DOHH2 (cell line): ENCODE measurements at regions not wholly inside any gene's neighbourhood (a gene's known extent, or its start where the extent isn't known, plus 50 kb on each side); places are given as distances from the start of the nearest gene placed in this dataset.

Source experiments
- H3F3A ChIP-seq: fragments of 200-600 bp; sonication (generic), shearing (Covaris generic); 2 replicates; pipeline ENCODE4 v1.6.0; 2016; ENCODE audit warnings: antibody characterized with exemption, mild to moderate bottlenecking; ENCODE audit not compliant: control insufficient read depth, insufficient read depth
- H3K27ac ChIP-seq: fragments of 200-600 bp; sonication (generic); 2 replicates; pipeline ENCODE4 v1.5.1; 2014; ENCODE audit warnings: low read depth, mild to moderate bottlenecking, low read length, moderate library complexity
- H3K27me3 ChIP-seq: fragments of 200-600 bp; sonication (generic); 2 replicates; pipeline ENCODE4 v1.6.1; 2014; ENCODE audit warnings: mild to moderate bottlenecking, low read length, mixed read lengths; ENCODE audit not compliant: control insufficient read depth
- H3K36me3 ChIP-seq: fragments of 200-600 bp; sonication (generic); 2 replicates; pipeline ENCODE4 v1.6.1; 2014; ENCODE audit warnings: mild to moderate bottlenecking, low read length, moderate library complexity, mixed read lengths; ENCODE audit not compliant: control insufficient read depth
- H3K4me1 ChIP-seq: fragments of 200-600 bp; sonication (generic); 2 replicates; pipeline ENCODE4 v1.6.1; 2014; ENCODE audit warnings: mild to moderate bottlenecking, low read length, mixed read lengths; ENCODE audit not compliant: control insufficient read depth
- H3K4me2 ChIP-seq: fragments of 200-600 bp; sonication (generic); 2 replicates; pipeline ENCODE4 v1.6.0; 2014; ENCODE audit warnings: mild to moderate bottlenecking, low read length, moderate library complexity
- H3K4me3 ChIP-seq: fragments of 200-600 bp; sonication (generic); 2 replicates; pipeline ENCODE4 v1.5.1; 2014; ENCODE audit warnings: mild to moderate bottlenecking, low read length, mixed read lengths
- H3K79me2 ChIP-seq: fragments of 200-600 bp; sonication (generic); 2 replicates; pipeline ENCODE4 v1.6.1; 2014; ENCODE audit warnings: mild to moderate bottlenecking, low read length, mixed read lengths; ENCODE audit not compliant: control insufficient read depth
- H3K9me2 ChIP-seq: fragments of 200-600 bp; sonication (generic); replicated peaks from 2 replicates; pipeline ENCODE4 v1.6.1; 2014; ENCODE audit warnings: mild to moderate bottlenecking, low read length, mixed read lengths; ENCODE audit not compliant: control insufficient read depth
- H3K9me3 ChIP-seq: fragments of 200-600 bp; sonication (generic); 2 replicates; pipeline ENCODE4 v1.6.1; 2014; ENCODE audit warnings: antibody characterized with exemption, low read length, mixed read lengths; ENCODE audit not compliant: control insufficient read depth, insufficient read depth
- H4K20me1 ChIP-seq: fragments of 200-600 bp; sonication (generic); 2 replicates; pipeline ENCODE4 v1.6.0; 2014; ENCODE audit warnings: low read depth, mild to moderate bottlenecking, antibody characterized with exemption, low read length, moderate library complexity; ENCODE audit not compliant: control insufficient read depth, insufficient read depth
- EZH2phosphoT487 ChIP-seq: fragments of 200-600 bp; sonication (generic); IDR thresholded peaks from 2 replicates; pipeline ENCODE4 v1.6.1; 2017; ENCODE audit warnings: borderline replicate concordance, mild to moderate bottlenecking, antibody characterized with exemption, low read length, moderate library complexity, mixed read lengths
- TF ChIP-seq, protein P1 (sequence below): fragments of 200-600 bp; sonication (generic); IDR thresholded peaks from one replicate; pipeline ENCODE4 v1.5.1; 2014; ENCODE audit warnings: antibody characterized with exemption, mild to moderate bottlenecking, low read depth, low read length; ENCODE audit not compliant: poor library complexity, severe bottlenecking

- H3K4me2 ChIP-seq = no peak overlapping the region
- no peak overlapping the region for H3K4me3 ChIP-seq
- H3K27ac ChIP-seq = no peak overlapping the region
- no peak for TF ChIP-seq EZH2phosphoT487
- TF ChIP-seq, protein P1, sequence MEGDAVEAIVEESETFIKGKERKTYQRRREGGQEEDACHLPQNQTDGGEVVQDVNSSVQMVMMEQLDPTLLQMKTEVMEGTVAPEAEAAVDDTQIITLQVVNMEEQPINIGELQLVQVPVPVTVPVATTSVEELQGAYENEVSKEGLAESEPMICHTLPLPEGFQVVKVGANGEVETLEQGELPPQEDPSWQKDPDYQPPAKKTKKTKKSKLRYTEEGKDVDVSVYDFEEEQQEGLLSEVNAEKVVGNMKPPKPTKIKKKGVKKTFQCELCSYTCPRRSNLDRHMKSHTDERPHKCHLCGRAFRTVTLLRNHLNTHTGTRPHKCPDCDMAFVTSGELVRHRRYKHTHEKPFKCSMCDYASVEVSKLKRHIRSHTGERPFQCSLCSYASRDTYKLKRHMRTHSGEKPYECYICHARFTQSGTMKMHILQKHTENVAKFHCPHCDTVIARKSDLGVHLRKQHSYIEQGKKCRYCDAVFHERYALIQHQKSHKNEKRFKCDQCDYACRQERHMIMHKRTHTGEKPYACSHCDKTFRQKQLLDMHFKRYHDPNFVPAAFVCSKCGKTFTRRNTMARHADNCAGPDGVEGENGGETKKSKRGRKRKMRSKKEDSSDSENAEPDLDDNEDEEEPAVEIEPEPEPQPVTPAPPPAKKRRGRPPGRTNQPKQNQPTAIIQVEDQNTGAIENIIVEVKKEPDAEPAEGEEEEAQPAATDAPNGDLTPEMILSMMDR = no peak
- no peaks in the 10 kb centered on the region for H3K27me3 ChIP-seq
- no peaks in the 10 kb centered on the region for H3K36me3 ChIP-seq
- H3K9me3 ChIP-seq = no peaks in the 10 kb centered on the region
- no peaks in the 10 kb centered on the region for H4K20me1 ChIP-seq
- no peaks in the 10 kb centered on the region for H3K9me2 ChIP-seq
- H3K4me1 ChIP-seq = no peaks in the 10 kb centered on the region
- no peaks in the 10 kb centered on the region for H3K79me2 ChIP-seq
- H3F3A ChIP-seq = no peaks in the 10 kb centered on the region
Observed at GRCh38 chr1:227422581-227422980, 104.3 kb upstream of the CDC42BPA start.

- H3K9me3 ChIP-seq = no peaks in the 10 kb centered on the region
- no peaks in the 10 kb centered on the region for H3K36me3 ChIP-seq
- TF ChIP-seq, protein P1 = no peak
- no peak for TF ChIP-seq EZH2phosphoT487
- no peak overlapping the region for H3K4me2 ChIP-seq
- no peak overlapping the region for H3K27ac ChIP-seq
- no peaks in the 10 kb centered on the region for H3K9me2 ChIP-seq
- H3K27me3 ChIP-seq = no peaks in the 10 kb centered on the region
- H3F3A ChIP-seq = no peaks in the 10 kb centered on the region
- H3K4me3 ChIP-seq = no peak overlapping the region
- no peaks in the 10 kb centered on the region for H4K20me1 ChIP-seq
- H3K79me2 ChIP-seq = no peaks in the 10 kb centered on the region
- no peaks in the 10 kb centered on the region for H3K4me1 ChIP-seq
Observed at GRCh38 chr1:227420147-227420546, 101.9 kb upstream of the CDC42BPA start.

DNA sequence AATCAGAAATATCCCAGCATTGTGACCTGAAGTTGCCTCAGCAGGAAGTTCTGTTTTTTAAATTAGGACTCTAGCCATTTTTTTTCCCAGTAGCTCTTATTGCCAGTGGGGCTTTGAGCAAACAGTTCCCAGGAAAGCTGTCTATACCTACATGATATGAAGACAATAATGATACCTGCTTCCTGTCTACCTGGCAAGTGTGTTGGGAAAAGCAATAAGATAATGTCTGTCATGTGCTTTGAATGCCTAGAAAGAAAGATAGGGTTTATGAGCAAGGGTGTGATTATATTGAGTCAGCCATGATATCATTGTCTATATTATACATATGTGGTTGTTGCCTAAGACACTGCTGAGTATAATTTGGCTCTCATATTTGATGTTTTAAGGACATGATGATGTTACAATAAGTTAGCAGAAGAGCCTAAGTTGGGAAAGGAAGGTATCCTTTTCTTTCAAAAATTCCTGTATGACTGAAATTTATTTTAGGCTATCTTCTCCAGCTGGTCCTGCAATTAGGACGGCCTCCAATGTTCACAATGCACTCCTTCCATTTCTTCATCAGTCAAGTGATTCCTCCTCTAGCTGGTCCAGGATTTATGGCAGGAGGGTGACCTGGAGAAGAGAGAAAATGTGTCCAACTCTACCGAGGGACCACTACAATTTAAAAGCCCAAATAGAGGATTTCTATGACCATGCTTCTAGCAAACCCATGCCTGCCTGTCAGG lies 99.6 kb upstream of the CDC42BPA start:
- no peaks in the 10 kb centered on the region for H3K9me2 ChIP-seq
- H3K4me1 ChIP-seq = no peaks in the 10 kb centered on the region
- no peak for TF ChIP-seq EZH2phosphoT487
- TF ChIP-seq, protein P1 = no peak
- no peak overlapping the region for H3K27ac ChIP-seq
- no peaks in the 10 kb centered on the region for H3K79me2 ChIP-seq
- H3K4me3 ChIP-seq = no peak overlapping the region
- no peak overlapping the region for H3K4me2 ChIP-seq
- no peaks in the 10 kb centered on the region for H4K20me1 ChIP-seq
- no peaks in the 10 kb centered on the region for H3K36me3 ChIP-seq
- no peaks in the 10 kb centered on the region for H3K27me3 ChIP-seq
- H3K9me3 ChIP-seq = no peaks in the 10 kb centered on the region
- H3F3A ChIP-seq = no peaks in the 10 kb centered on the region
